ENCODE measurements at regions not wholly inside any gene's neighbourhood (a gene's known extent, or its start where the extent isn't known, plus 50 kb on each side); places are given as distances from the start of the nearest gene placed in this dataset.

- Histone ChIP-seq H3K4me1 (replicated peaks in 1 of 2) (peaks cover 0 to 3% of the 10 kb centered on the region in 2 donors), H3K4me3 (no peak overlapping the region), H3K27ac (no peak overlapping the region)
- in situ Hi-C loops (cut with MboI; ENCODE audit: low pct_unique_long_range_greater_than_20kb in 2 of 9, low sequenced_read_pairs in 9 of 9, unreplicated experiment in 9 of 9): no loop called here
- ATAC-seq (replicated peaks in 6 of 8): no peak
- WGBS, 10 experiments: 0 to 81% (median 71%) methylated on average over 1 to 13 of the region's 13 CpGs; no CpG with 5 or more reads in 1 of the 10 experiments
These were observed 130.6 kb downstream of the ERMARD start for GRCh38 chr6:169881976-169882375.

GRCh38 chr6:169881398-169881797 is 130.0 kb downstream of the ERMARD start:
- no peak overlapping the region for H3K4me3 ChIP-seq
- no peak for ATAC-seq (replicated peaks in 6 of 8)
- in situ Hi-C loops (cut with MboI; ENCODE audit: low pct_unique_long_range_greater_than_20kb in 2 of 9, low sequenced_read_pairs in 9 of 9, unreplicated experiment in 9 of 9): no loop called here
- H3K4me1 ChIP-seq (replicated peaks in 1 of 2): peaks cover 0 to under 1% of the 10 kb centered on the region in 2 donors
- 19 to 87% (median 62%) methylated on average over 3 to 10 of the region's 10 CpGs; no CpG with 5 or more reads in 2 of the 10 experiments for WGBS, 10 experiments
- no peak overlapping the region for H3K27ac ChIP-seq

- no peak for ATAC-seq (replicated peaks in 6 of 8)
- Histone ChIP-seq H3K4me3 (no peak overlapping the region), H3K4me1 (replicated peaks in 1 of 2) (no peaks in the 10 kb centered on the region), H3K27ac (no peak overlapping the region)
- in situ Hi-C loops (cut with MboI; ENCODE audit: low pct_unique_long_range_greater_than_20kb in 2 of 9, low sequenced_read_pairs in 9 of 9, unreplicated experiment in 9 of 9): no loop called here
- 0 to 83% (median 58%) methylated on average over 1 to 5 of the region's 6 CpGs; no CpG with 5 or more reads in 5 of the 10 experiments for WGBS, 10 experiments
These were observed 129.1 kb downstream of the ERMARD start for GRCh38 chr6:169880516-169880915.

- WGBS, 10 experiments: 55 to 100% (median 88%) methylated on average over 1 to 5 of the region's 11 CpGs; no CpG with 5 or more reads in 4 of the 10 experiments
- in situ Hi-C loops (cut with MboI; ENCODE audit: low pct_unique_long_range_greater_than_20kb in 2 of 9, low sequenced_read_pairs in 9 of 9, unreplicated experiment in 9 of 9): no loop called here
- Histone ChIP-seq H3K27ac (no peak overlapping the region), H3K4me3 (no peak overlapping the region), H3K4me1 (replicated peaks in 1 of 2) (no peaks in the 10 kb centered on the region)
- ATAC-seq (replicated peaks in 6 of 8): no peak
These were observed 117.9 kb downstream of the ERMARD start for GRCh38 chr6:169869301-169869700.

GRCh38 chr6:169868458-169868857 is 117.0 kb downstream of the ERMARD start:
- Histone ChIP-seq H3K4me1 (replicated peaks in 1 of 2) (no peaks in the 10 kb centered on the region), H3K4me3 (no peak overlapping the region), H3K27ac (no peak overlapping the region)
- in situ Hi-C loops (cut with MboI; ENCODE audit: low pct_unique_long_range_greater_than_20kb in 2 of 9, low sequenced_read_pairs in 9 of 9, unreplicated experiment in 9 of 9): no loop called here
- 0 to 100% (median 69%) methylated on average over 1 to 15 of the region's 19 CpGs; no CpG with 5 or more reads in 4 of the 10 experiments for WGBS, 10 experiments
- peak in 3 of 8 experiments; percentile 40 to 100 (median 96) for ATAC-seq (replicated peaks in 6 of 8)

- WGBS, 10 experiments: 83 to 100% (median 85%) methylated on average over 1 to 5 of the region's 12 CpGs; no CpG with 5 or more reads in 6 of the 10 experiments
These were observed 116.3 kb downstream of the ERMARD start for GRCh38 chr6:169867751-169868191.

GRCh38 chr6:169866668-169867521 is 115.5 kb downstream of the ERMARD start:
- WGBS, 10 experiments: 48 to 86% (median 61%) methylated on average over 1 to 14 of the region's 18 CpGs; no CpG with 5 or more reads in 1 of the 10 experiments
- in situ Hi-C loops (cut with MboI; ENCODE audit: low pct_unique_long_range_greater_than_20kb in 2 of 9, low sequenced_read_pairs in 9 of 9, unreplicated experiment in 9 of 9): no loop called here
- no peak overlapping the region for H3K4me3 ChIP-seq
- no peak overlapping the region for H3K27ac ChIP-seq
- ATAC-seq (replicated peaks in 6 of 8): no peak
- H3K4me1 ChIP-seq (replicated peaks in 1 of 2): peaks cover 0 to 8% of the 10 kb centered on the region in 2 donors

More at GRCh38 chr6:169867751-169868191, 116.3 kb downstream of the ERMARD start:
- Histone ChIP-seq H3K4me1 (replicated peaks in 1 of 2) (peaks cover 0 to under 1% of the 10 kb centered on the region in 2 donors), H3K27ac (no peak overlapping the region), H3K4me3 (no peak overlapping the region)
- in situ Hi-C loops (cut with MboI; ENCODE audit: low pct_unique_long_range_greater_than_20kb in 2 of 9, low sequenced_read_pairs in 9 of 9, unreplicated experiment in 9 of 9): no loop called here
- no peak for ATAC-seq (replicated peaks in 6 of 8)

GRCh38 chr6:169866140-169866534 is 114.7 kb downstream of the ERMARD start:
- in situ Hi-C loops (cut with MboI; ENCODE audit: low pct_unique_long_range_greater_than_20kb in 2 of 9, low sequenced_read_pairs in 9 of 9, unreplicated experiment in 9 of 9): no loop called here
- H3K4me3 ChIP-seq: no peak overlapping the region
- no peak overlapping the region for H3K27ac ChIP-seq
- ATAC-seq (replicated peaks in 6 of 8): no peak
- H3K4me1 ChIP-seq (replicated peaks in 1 of 2): peaks cover 0 to 8% of the 10 kb centered on the region in 2 donors
- WGBS, 10 experiments: 56 to 72% (median 59%) methylated on average over 3 to 5 of the region's 10 CpGs; no CpG with 5 or more reads in 7 of the 10 experiments

- 20 to 96% (median 58%) methylated on average over 1 to 6 of the region's 13 CpGs; no CpG with 5 or more reads in 3 of the 10 experiments for WGBS, 10 experiments
- Histone ChIP-seq H3K4me3 (no peak overlapping the region), H3K4me1 (replicated peaks in 1 of 2) (peaks cover 0 to 8% of the 10 kb centered on the region in 2 donors), H3K27ac (no peak overlapping the region)
- in situ Hi-C loops (cut with MboI; ENCODE audit: low pct_unique_long_range_greater_than_20kb in 2 of 9, low sequenced_read_pairs in 9 of 9, unreplicated experiment in 9 of 9): no loop called here
- ATAC-seq (replicated peaks in 6 of 8): peak in 1 of 8 experiments; percentile 12
These were observed 114.1 kb downstream of the ERMARD start for GRCh38 chr6:169865346-169866139.

- ATAC-seq (replicated peaks in 6 of 8): peak in 2 of 8 experiments; percentile 27 to 31
- WGBS, 10 experiments: 0 to 100% (median 80%) methylated on average over 1 to 13 of the region's 23 CpGs; no CpG with 5 or more reads in 3 of the 10 experiments
- Histone ChIP-seq H3K27ac (no peak overlapping the region), H3K4me3 (no peak overlapping the region), H3K4me1 (replicated peaks in 1 of 2) (peaks cover 0 to 8% of the 10 kb centered on the region in 2 donors)
- in situ Hi-C loops (cut with MboI; ENCODE audit: low pct_unique_long_range_greater_than_20kb in 2 of 9, low sequenced_read_pairs in 9 of 9, unreplicated experiment in 9 of 9): no loop called here
These were observed 113.0 kb downstream of the ERMARD start for GRCh38 chr6:169864148-169865020.

- in situ Hi-C loops (cut with MboI; ENCODE audit: low pct_unique_long_range_greater_than_20kb in 2 of 9, low sequenced_read_pairs in 9 of 9, unreplicated experiment in 9 of 9): no loop called here
- no peak overlapping the region for H3K27ac ChIP-seq
- peaks cover 0 to 8% of the 10 kb centered on the region in 2 donors for H3K4me1 ChIP-seq (replicated peaks in 1 of 2)
- 20 to 100% (median 83%) methylated on average over 1 to 2 of the region's 3 CpGs; no CpG with 5 or more reads in 4 of the 10 experiments for WGBS, 10 experiments
- no peak for ATAC-seq (replicated peaks in 6 of 8)
- H3K4me3 ChIP-seq: no peak overlapping the region
These were observed 112.3 kb downstream of the ERMARD start for GRCh38 chr6:169863710-169864109.

- no peak overlapping the region for H3K4me3 ChIP-seq
- WGBS, 10 experiments: 42 to 100% (median 90%) methylated on average over 1 to 4 of the region's 20 CpGs; no CpG with 5 or more reads in 5 of the 10 experiments
- peaks cover 0 to 8% of the 10 kb centered on the region in 2 donors for H3K4me1 ChIP-seq (replicated peaks in 1 of 2)
- no peak overlapping the region for H3K27ac ChIP-seq
- ATAC-seq (replicated peaks in 6 of 8): no peak
- in situ Hi-C loops (cut with MboI; ENCODE audit: low pct_unique_long_range_greater_than_20kb in 2 of 9, low sequenced_read_pairs in 9 of 9, unreplicated experiment in 9 of 9): no loop called here
These were observed 111.6 kb downstream of the ERMARD start for GRCh38 chr6:169862892-169863525.
